SH-SY5Y (cell line): ENCODE measurements at regions not wholly inside any gene's neighbourhood (a gene's known extent, or its start where the extent isn't known, plus 50 kb on each side); places are given as distances from the start of the nearest gene placed in this dataset.

ENCODE experiments used
- GATA2 ChIP-seq: IDR thresholded peaks from 2 replicates; pipeline ENCODE4 v1.6.1; 2011; ENCODE audit warnings: mild to moderate bottlenecking, low read depth, low read length
- GATA3 ChIP-seq: IDR thresholded peaks from 2 replicates; pipeline ENCODE4 v1.6.1; 2011; ENCODE audit warnings: low read depth, mild to moderate bottlenecking, low read length, moderate library complexity

- no peak for TF ChIP-seq GATA2
- TF ChIP-seq GATA3 = no peak
These were observed 639.0 kb upstream of the ACO1 start for GRCh38 chr9:31745468-31745867.
